Right cardiac atrium (tissue), 5 donors: ENCODE measurements at regions not wholly inside any gene's neighbourhood (a gene's known extent, or its start where the extent isn't known, plus 50 kb on each side); places are given as distances from the start of the nearest gene placed in this dataset.

Source experiments
- ATAC-seq, 2 donors: fragments of 200-7000 bp; cut with Tn5 transposase; one replicate each; pipeline versions ENCODE4 v1.8.0 to v1.9.1; 2020; ENCODE audit warnings: moderate library complexity in 2 of 2, mild to moderate bottlenecking in 1 of 2
- DNase-seq, 3 donors: peaks; one replicate each; pipeline ENCODE4 v3.0.0-alpha.2; 2020
- H3K27ac ChIP-seq: one replicate; pipeline ENCODE4 v1.5.1; 2013; ENCODE audit warnings: mild to moderate bottlenecking, low read length, control low read depth, moderate library complexity
- H3K27me3 ChIP-seq: one replicate; pipeline ENCODE4 v1.6.1; 2013; ENCODE audit not compliant: control insufficient read depth, insufficient read depth
- H3K4me1 ChIP-seq: one replicate; pipeline ENCODE4 v1.6.1; 2013; ENCODE audit warnings: low read length; ENCODE audit not compliant: control insufficient read depth, insufficient read depth
- H3K4me3 ChIP-seq: one replicate; pipeline ENCODE4 v1.5.1; 2013; ENCODE audit warnings: low read length, control low read depth
- H3K9me3 ChIP-seq: one replicate; pipeline ENCODE4 v1.6.1; 2013; ENCODE audit warnings: low read length; ENCODE audit not compliant: control insufficient read depth
- WGBS: extraction: QIAGEN DNeasy Blood & Tissue Kit; methylation state at CpG from one replicate; pipeline ENCODE4 v1.1.7; 2013; 5-methylcytosine and 5-hydroxymethylcytosine counted together
- intact Hi-C, 4 donors: fragments of 100-400 bp; cut with DNase I; formaldehyde crosslinking; loops; one replicate each; pipeline versions ENCODE4 v1.11.0 to v1.14.0; 2022 to 2023
- donor health status: healthy with polysubstance abuse.
- donor health status: DM: no; HTN: yes; CAD: no.
- donor health status: DM: no; HTN: no; CAD: no.
- donor health status: DM: no; HTN: yes; CAD: no; lungs with severe emphysema.
- donor health status: DM: yes; HTN: yes; CAD: no.

DNA sequence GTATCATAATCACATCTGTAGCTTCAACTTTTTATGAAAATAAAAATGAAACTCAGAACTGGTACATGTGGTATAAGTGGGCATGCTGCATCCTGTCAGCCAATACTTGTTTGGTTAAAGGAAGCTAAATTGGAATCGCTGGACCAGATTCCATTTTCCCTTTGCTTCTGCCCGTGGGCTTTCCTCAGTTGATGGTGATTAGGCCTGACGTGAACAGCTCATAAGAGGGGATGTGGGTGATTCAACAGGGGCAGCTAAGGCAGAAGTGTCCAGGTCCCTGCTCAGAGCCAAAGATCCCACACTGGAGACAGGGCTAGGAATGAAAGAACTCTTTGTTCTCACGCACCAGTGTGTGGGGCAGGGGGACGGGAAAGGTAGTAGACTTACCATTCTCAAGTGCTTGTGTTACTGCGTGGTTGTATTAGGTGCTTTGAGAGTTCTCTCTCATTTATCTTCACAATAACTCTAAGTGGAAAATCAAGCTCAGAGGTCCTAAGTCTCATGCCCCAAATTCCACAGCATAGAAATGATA is 63.2 kb upstream of the GUCY1A1 start:
- no peaks in the 10 kb centered on the region for H3K9me3 ChIP-seq
- DNase-seq (no peak), ATAC-seq (no peak)
- H3K4me1 ChIP-seq: no peaks in the 10 kb centered on the region
- no peak overlapping the region for H3K27ac ChIP-seq
- intact Hi-C loops: no loop called here
- no peaks in the 10 kb centered on the region for H3K27me3 ChIP-seq
- 80% methylated on average over 6 of the region's 6 CpGs for whole genome bisulfite sequencing
- H3K4me3 ChIP-seq: no peak overlapping the region

DNA sequence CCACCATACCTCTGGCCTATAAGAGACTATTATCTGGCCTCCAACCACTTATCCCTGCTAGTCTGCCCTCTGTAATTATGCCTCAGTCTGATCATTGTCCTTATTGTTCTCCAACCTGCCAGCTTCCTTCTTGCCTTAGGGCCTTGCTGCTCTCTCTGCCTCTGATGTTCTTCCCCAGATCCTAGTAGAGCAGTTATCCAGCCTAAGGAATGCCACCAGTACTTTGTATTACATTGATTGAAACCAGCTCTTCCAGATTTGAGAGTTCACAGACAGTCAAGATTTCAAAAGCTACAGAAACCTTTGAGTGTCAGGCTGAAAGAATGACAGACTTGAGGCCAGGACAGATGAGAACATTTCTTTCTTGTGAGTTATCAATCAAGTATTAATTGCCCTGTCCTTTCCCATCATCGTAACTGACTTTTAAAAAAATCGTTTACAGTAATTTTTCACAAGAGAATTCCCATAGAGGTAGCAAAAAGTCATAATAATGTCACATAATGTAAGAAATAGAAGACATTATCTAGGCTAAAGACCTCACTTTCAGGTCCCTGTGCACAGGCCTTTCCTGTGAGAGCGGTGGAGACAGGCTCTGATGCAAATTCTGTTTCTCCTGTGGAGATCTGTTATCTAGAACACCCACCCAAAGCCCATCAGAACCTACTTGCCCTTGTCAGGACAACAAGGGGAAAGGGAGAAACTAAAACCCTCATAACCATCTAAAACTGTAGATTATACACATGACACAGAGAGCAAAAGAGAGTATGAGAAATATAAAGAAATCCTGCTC is 64.1 kb upstream of the GUCY1A1 start:
- Histone ChIP-seq H3K27me3 (no peaks in the 10 kb centered on the region), H3K4me3 (no peak overlapping the region), H3K9me3 (no peaks in the 10 kb centered on the region), H3K27ac (no peak overlapping the region), H3K4me1 (no peaks in the 10 kb centered on the region)
- no peak for DNase-seq
- ATAC-seq: no peak
- WGBS: 79% methylated on average over 3 of the region's 3 CpGs
- intact Hi-C loops: no loop called here

DNA sequence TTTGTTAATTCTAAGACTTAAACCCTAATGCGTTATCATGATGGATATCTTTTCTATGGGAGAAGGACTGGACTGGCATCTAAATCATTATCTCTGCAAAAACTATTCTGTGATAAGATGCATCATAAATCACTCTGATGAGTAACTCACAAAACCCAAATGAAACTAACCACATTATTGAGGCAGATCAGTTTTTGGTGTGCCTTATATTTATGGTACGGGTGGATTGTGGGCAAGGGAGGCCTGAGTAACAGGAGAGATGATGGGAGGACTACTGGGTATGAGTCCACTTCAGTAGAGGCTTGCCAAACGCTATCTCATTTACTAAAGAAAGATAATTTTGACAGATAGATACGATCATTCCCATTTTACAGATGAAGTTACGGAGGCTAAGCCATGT is 66.4 kb upstream of the GUCY1A1 start:
- ATAC-seq (no peak), DNase-seq (no peak)
- no peaks in the 10 kb centered on the region for H3K9me3 ChIP-seq
- H3K4me1 ChIP-seq: no peaks in the 10 kb centered on the region
- H3K27ac ChIP-seq: no peak overlapping the region
- H3K27me3 ChIP-seq: no peaks in the 10 kb centered on the region
- no peak overlapping the region for H3K4me3 ChIP-seq
- 93% methylated on average over 5 of the region's 5 CpGs for WGBS
- intact Hi-C loops: no loop called here

DNA sequence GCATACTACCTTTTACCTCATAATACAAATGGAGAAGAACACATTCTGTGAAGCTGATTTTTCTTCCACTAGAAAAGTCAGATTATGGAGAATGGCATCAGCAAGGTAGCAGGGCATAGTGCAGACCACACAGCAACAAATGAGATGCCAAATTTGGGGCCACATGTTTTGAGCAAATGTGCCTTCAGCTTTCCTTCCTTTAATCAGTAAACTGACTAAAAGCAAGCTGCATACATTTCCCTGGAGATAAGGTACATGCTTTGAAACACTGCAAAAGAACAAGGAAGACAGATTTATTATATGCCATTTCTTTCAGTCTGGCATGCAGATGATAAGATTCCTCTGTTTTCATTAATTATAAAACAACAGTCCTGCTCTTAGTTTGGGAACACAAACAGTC is 67.1 kb upstream of the GUCY1A1 start:
- H3K27ac ChIP-seq: no peak overlapping the region
- DNase-seq (no peak), ATAC-seq (no peak)
- H3K27me3 ChIP-seq: no peaks in the 10 kb centered on the region
- H3K9me3 ChIP-seq: no peaks in the 10 kb centered on the region
- intact Hi-C loops: no loop called here
- H3K4me3 ChIP-seq: no peak overlapping the region
- H3K4me1 ChIP-seq: no peaks in the 10 kb centered on the region

DNA sequence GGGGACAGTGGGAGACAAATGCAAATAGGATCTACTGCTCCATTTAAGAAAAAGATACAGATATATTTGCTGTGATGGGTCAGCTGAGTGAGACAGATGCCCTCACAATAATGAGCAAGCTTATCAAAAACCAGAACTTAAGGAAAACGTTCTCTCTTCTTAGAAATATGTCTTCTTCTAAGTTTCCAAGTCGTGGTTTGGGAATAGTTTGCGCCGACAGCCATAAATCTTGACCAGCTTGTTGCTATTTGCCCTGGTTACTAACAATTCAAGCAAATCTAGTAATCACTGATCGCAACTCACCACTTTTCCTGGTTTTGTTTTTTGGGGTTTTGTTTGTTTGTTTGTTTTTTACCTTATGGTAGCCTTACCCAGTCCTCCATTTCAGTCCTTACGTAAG is 67.6 kb upstream of the GUCY1A1 start:
- Histone ChIP-seq H3K4me3 (no peak overlapping the region), H3K9me3 (no peaks in the 10 kb centered on the region), H3K4me1 (no peaks in the 10 kb centered on the region), H3K27ac (no peak overlapping the region), H3K27me3 (no peaks in the 10 kb centered on the region)
- ATAC-seq (no peak), DNase-seq (no peak)
- intact Hi-C loops: no loop called here
- 85% methylated on average over 6 of the region's 6 CpGs for WGBS

DNA sequence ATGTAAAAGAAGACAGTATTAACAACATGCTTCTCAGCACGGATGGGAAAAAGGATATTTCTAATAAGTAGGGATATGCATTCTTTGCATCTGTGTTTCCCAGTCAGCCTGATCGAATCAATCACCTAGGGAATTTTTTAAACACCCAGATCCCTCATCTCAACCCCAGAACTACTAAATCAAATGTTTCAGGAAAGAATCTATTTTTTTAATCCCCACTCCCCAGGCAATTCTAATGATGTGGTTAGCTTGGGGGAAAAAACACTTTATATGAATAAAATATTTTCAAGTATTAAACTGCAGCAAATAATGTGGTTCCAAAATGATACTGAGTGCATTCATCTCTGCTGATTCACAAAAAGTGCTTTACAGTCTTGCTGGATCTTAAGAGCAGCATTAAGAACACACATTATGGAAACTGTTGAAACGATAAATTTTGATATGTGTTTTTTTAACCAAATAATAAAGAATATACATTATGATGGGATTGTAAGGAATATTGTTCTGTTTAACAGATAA is 68.7 kb upstream of the GUCY1A1 start:
- H3K9me3 ChIP-seq: no peaks in the 10 kb centered on the region
- H3K4me3 ChIP-seq: no peak overlapping the region
- peaks cover 2% of the 10 kb centered on the region for H3K4me1 ChIP-seq
- ATAC-seq (no peak), DNase-seq (no peak)
- 59% methylated on average over 3 of the region's 3 CpGs for WGBS
- no peaks in the 10 kb centered on the region for H3K27me3 ChIP-seq
- intact Hi-C loops: no loop called here
- no peak overlapping the region for H3K27ac ChIP-seq

DNA sequence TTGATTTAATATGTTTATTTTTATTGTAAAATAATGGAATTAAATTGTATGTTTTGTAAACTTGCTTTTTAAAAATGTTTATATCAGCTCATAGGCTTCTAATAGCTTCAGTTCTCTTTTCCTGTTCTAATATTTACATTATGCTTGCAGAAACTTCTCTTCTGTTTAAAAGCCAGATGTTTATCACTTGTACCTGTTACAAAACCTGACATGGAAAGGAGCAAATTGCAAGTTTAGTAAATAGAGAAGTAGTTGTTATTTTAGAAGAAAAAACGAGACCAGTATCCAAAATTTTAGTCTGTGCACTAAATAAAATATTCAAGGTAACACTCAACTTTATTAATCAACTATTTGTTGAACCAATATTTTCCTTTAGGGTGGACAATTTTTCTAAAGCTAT is 69.4 kb upstream of the GUCY1A1 start:
- ATAC-seq (no peak), DNase-seq (no peak)
- intact Hi-C loops: no loop called here
- no peaks in the 10 kb centered on the region for H3K9me3 ChIP-seq
- H3K27me3 ChIP-seq: no peaks in the 10 kb centered on the region
- WGBS: 78% methylated on average over 1 of the region's 1 CpG
- H3K4me3 ChIP-seq: no peak overlapping the region
- no peak overlapping the region for H3K27ac ChIP-seq
- H3K4me1 ChIP-seq: peaks cover 2% of the 10 kb centered on the region

DNA sequence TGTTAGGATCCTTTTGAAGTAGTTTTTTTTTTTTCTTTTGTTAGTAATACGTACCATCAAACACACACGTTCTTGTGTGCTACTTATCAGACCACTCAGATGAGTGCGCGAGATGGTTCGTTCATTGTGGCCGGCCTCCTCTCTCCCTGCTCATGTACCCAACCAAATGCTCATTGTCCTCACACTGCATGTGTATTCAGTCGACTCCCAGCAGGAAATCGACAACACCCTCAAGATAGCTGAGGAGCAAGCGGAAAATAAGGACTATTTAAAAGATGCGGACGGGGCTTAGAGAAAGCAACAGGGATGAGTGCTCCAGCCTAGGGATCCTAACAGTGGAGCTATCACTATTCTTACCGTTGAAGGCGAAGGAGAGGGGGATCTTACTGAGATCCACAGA is 72.9 kb upstream of the GUCY1A1 start:
- 85% methylated on average over 13 of the region's 13 CpGs for WGBS
- intact Hi-C loops: no loop called here
- DNase-seq: no peak
- Histone ChIP-seq H3K27ac (no peak overlapping the region), H3K4me3 (no peak overlapping the region), H3K27me3 (no peaks in the 10 kb centered on the region), H3K9me3 (no peaks in the 10 kb centered on the region), H3K4me1 (peaks cover 2% of the 10 kb centered on the region)
- ATAC-seq: peak in 1 of 2 donors; percentile 83

DNA sequence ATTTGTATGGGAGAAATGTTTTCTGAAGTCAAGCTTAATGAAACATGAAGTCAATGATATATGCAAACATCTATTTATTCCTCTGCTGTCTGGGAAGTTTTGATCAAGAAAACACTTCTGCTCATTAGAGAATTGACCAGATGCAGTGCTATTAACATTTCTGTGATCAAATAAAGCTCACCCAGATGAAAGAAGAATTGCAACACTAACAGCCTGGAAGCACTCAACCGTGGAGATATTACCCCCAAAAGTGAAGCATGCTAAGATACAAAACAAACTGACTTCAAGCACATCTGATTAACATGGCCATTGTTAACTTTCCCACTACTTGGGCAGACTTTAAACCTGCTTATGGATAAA is 73.7 kb upstream of the GUCY1A1 start:
- H3K4me3 ChIP-seq: no peak overlapping the region
- peaks cover 2% of the 10 kb centered on the region for H3K4me1 ChIP-seq
- no peaks in the 10 kb centered on the region for H3K27me3 ChIP-seq
- no peaks in the 10 kb centered on the region for H3K9me3 ChIP-seq
- no peak for DNase-seq
- H3K27ac ChIP-seq: no peak overlapping the region
- intact Hi-C loops: no loop called here
- WGBS: 52% methylated on average over 1 of the region's 1 CpG
- ATAC-seq: peak; percentile 22 to 32

DNA sequence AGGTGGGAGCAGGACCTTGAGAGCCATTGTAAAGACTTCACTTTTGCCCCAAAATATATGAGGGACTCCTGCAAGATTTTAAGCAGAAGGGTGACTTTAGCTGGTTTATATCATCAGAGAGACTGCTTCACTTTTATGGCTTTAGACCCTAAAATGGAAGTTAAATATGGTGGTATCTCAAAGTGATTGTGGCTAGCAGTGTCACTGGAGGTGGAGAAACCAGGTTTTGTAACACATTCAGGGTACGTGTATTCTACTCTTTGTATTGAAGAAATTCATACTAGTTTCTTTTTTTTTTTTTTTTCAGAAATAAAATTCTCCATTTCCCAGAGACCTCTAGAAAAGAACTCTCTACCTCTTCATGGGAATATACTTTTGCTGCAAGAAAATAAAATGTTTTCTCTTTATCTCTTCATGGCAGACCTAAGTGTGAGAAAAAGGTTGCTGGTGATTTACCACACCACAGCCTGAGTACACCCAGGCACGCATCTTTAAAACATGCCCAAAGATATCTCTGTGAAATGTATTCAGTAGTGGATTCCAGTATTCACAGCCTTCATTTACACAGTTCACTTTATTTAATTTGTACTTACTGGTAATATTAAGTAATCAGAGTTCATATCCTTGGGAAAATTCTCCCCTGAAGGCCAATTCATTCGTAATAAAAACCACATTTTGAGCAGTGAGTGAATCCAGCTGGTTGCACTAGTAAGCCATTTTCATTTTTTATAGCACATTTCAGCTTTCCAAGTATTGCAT is 74.3 kb upstream of the GUCY1A1 start:
- H3K27me3 ChIP-seq: no peaks in the 10 kb centered on the region
- DNase-seq (no peak), ATAC-seq (peak; percentile 82 to 89)
- no peak overlapping the region for H3K27ac ChIP-seq
- no peak overlapping the region for H3K4me3 ChIP-seq
- 59% methylated on average over 3 of the region's 3 CpGs for WGBS
- H3K9me3 ChIP-seq: no peaks in the 10 kb centered on the region
- intact Hi-C loops: no loop called here
- H3K4me1 ChIP-seq: peaks cover 2% of the 10 kb centered on the region

DNA sequence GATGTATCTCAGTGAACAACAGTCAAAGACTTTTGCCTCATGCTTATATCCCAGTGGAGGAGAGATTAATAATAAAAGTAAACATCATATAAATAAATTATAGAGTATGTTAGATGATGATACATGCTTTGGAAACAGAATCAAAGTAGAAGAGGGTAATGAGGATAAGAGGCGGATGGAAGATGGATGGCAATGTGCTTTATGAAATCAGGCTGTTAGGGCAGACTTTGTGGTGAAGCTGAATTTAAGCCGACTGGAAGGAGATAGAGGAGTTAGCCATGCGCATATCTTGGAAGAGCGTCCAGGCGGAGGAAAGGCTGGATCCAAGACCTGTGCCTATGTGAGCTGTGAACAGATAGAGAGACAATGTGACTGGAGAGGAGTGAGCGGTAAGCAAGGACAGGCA is 74.9 kb upstream of the GUCY1A1 start:
- H3K27ac ChIP-seq: no peak overlapping the region
- H3K9me3 ChIP-seq: no peaks in the 10 kb centered on the region
- no peak for DNase-seq
- ATAC-seq: peak; percentile 23 to 34
- peaks cover 2% of the 10 kb centered on the region for H3K4me1 ChIP-seq
- intact Hi-C loops: no loop called here
- no peak overlapping the region for H3K4me3 ChIP-seq
- H3K27me3 ChIP-seq: no peaks in the 10 kb centered on the region
- WGBS: 75% methylated on average over 6 of the region's 6 CpGs
